ENCODE measurements at regions not wholly inside any gene's neighbourhood (a gene's known extent, or its start where the extent isn't known, plus 50 kb on each side); places are given as distances from the start of the nearest gene placed in this dataset.

GRCh38 chrX:7220121-7220520 lies 72.2 kb upstream of the PUDP start:
- intact Hi-C loops (cut with micrococcal nuclease) = no loop called here
- no peaks in the 10 kb centered on the region for H3K9me3 ChIP-seq (replicated peaks)
- no peak overlapping the region for H3K4me3 ChIP-seq
- H3K36me3 ChIP-seq = no peaks in the 10 kb centered on the region
- H3K4me1 ChIP-seq = no peaks in the 10 kb centered on the region
- no peak overlapping the region for H3K27ac ChIP-seq (replicated peaks)
- H3K27me3 ChIP-seq (ENCODE audit: low read depth) = no peaks in the 10 kb centered on the region
- DNase-seq = no peak
- TF ChIP-seq CTCF (IDR thresholded peaks at IDR 0.05; ENCODE audit: borderline replicate concordance) = no peak

- Histone ChIP-seq H3K4me1 (no peaks in the 10 kb centered on the region), H3K27ac (replicated peaks) (no peak overlapping the region), H3K27me3 (ENCODE audit: low read depth) (no peaks in the 10 kb centered on the region)
Measured at GRCh38 chrX:7219153-7219705, 71.3 kb upstream of the PUDP start.

GRCh38 chrX:7218321-7219152 lies 70.6 kb upstream of the PUDP start:
- intact Hi-C loops (cut with micrococcal nuclease) = no loop called here
- H3K9me3 ChIP-seq (replicated peaks) = no peaks in the 10 kb centered on the region
- no peak for DNase-seq
- no peaks in the 10 kb centered on the region for H3K27me3 ChIP-seq (ENCODE audit: low read depth)
- no peak for TF ChIP-seq CTCF (IDR thresholded peaks at IDR 0.05; ENCODE audit: borderline replicate concordance)
- H3K36me3 ChIP-seq = no peaks in the 10 kb centered on the region
- H3K27ac ChIP-seq (replicated peaks) = no peak overlapping the region
- H3K4me3 ChIP-seq = no peak overlapping the region
- H3K4me1 ChIP-seq = no peaks in the 10 kb centered on the region

More at GRCh38 chrX:7219153-7219705, 71.3 kb upstream of the PUDP start:
- no peak for TF ChIP-seq CTCF (IDR thresholded peaks at IDR 0.05; ENCODE audit: borderline replicate concordance)
- intact Hi-C loops (cut with micrococcal nuclease) = no loop called here
- Histone ChIP-seq H3K4me3 (no peak overlapping the region), H3K9me3 (replicated peaks) (no peaks in the 10 kb centered on the region), H3K36me3 (no peaks in the 10 kb centered on the region)
- no peak for DNase-seq

GRCh38 chrX:7216981-7217587 lies 69.1 kb upstream of the PUDP start:
- Histone ChIP-seq H3K4me3 (no peak overlapping the region), H3K27me3 (ENCODE audit: low read depth) (no peaks in the 10 kb centered on the region), H3K27ac (replicated peaks) (no peak overlapping the region), H3K9me3 (replicated peaks) (no peaks in the 10 kb centered on the region), H3K4me1 (no peaks in the 10 kb centered on the region), H3K36me3 (no peaks in the 10 kb centered on the region)
- TF ChIP-seq CTCF (IDR thresholded peaks at IDR 0.05; ENCODE audit: borderline replicate concordance) = no peak
- DNase-seq = no peak
- intact Hi-C loops (cut with micrococcal nuclease) = no loop called here

GRCh38 chrX:7215842-7216241 lies 67.9 kb upstream of the PUDP start:
- no peaks in the 10 kb centered on the region for H3K36me3 ChIP-seq
- H3K27me3 ChIP-seq (ENCODE audit: low read depth) = no peaks in the 10 kb centered on the region
- no peak overlapping the region for H3K4me3 ChIP-seq
- H3K9me3 ChIP-seq (replicated peaks) = no peaks in the 10 kb centered on the region
- intact Hi-C loops (cut with micrococcal nuclease) = no loop called here
- no peak for TF ChIP-seq CTCF (IDR thresholded peaks at IDR 0.05; ENCODE audit: borderline replicate concordance)
- no peaks in the 10 kb centered on the region for H3K4me1 ChIP-seq
- H3K27ac ChIP-seq (replicated peaks) = no peak overlapping the region
- no peak for DNase-seq
